ENCODE measurements at regions not wholly inside any gene's neighbourhood (a gene's known extent, or its start where the extent isn't known, plus 50 kb on each side); places are given as distances from the start of the nearest gene placed in this dataset.

- no peak for TF ChIP-seq EGR1 (IDR thresholded peaks at IDR 0.05)
- no peak for TF ChIP-seq CREB1 (IDR thresholded peaks at IDR 0.05; ENCODE audit: low read depth)
Measured at GRCh38 chr16:6499413-6499812, 833.2 kb upstream of the RBFOX1 start.

GRCh38 chr16:6498858-6499257, 833.8 kb upstream of the RBFOX1 start:
- no peak for TF ChIP-seq EP300 (IDR thresholded peaks at IDR 0.05; ENCODE audit: borderline replicate concordance)
- no peak for TF ChIP-seq TEAD4 (IDR thresholded peaks at IDR 0.05)
- no peak for TF ChIP-seq EGR1 (IDR thresholded peaks at IDR 0.05)
- no peak for TF ChIP-seq NFIC (IDR thresholded peaks at IDR 0.05)
- TF ChIP-seq TCF12 (IDR thresholded peaks at IDR 0.05; ENCODE audit: low read depth) = no peak
- TF ChIP-seq USF1 (IDR thresholded peaks at IDR 0.05) = no peak
- TF ChIP-seq REST (IDR thresholded peaks at IDR 0.05; ENCODE audit: low read depth) = no peak
- no peak for TF ChIP-seq RAD21 (IDR thresholded peaks at IDR 0.05; ENCODE audit: low read depth)
- no peak for TF ChIP-seq TAF1 (IDR thresholded peaks at IDR 0.05; ENCODE audit: low read depth)
- TF ChIP-seq YY1 (IDR thresholded peaks at IDR 0.05; ENCODE audit: low read depth) = no peak
- no peak for TF ChIP-seq FOXM1 (IDR thresholded peaks at IDR 0.05; ENCODE audit: borderline replicate concordance, low read depth)
- TF ChIP-seq ZBTB7A (IDR thresholded peaks at IDR 0.05; ENCODE audit: low read depth) = no peak

GRCh38 chr16:6496996-6497395, 835.6 kb upstream of the RBFOX1 start:
- TF ChIP-seq CEBPB (IDR thresholded peaks at IDR 0.05) = no peak
- no peak for TF ChIP-seq EGR1 (IDR thresholded peaks at IDR 0.05)
- no peak for TF ChIP-seq TCF12 (IDR thresholded peaks at IDR 0.05; ENCODE audit: low read depth)
- no peak for TF ChIP-seq RAD21 (IDR thresholded peaks at IDR 0.05; ENCODE audit: low read depth)
- no peak for TF ChIP-seq FOXM1 (IDR thresholded peaks at IDR 0.05; ENCODE audit: borderline replicate concordance, low read depth)
- no peak for TF ChIP-seq USF1 (IDR thresholded peaks at IDR 0.05)

- TF ChIP-seq CEBPB (IDR thresholded peaks at IDR 0.05) (no peak), TEAD4 (IDR thresholded peaks at IDR 0.05) (no peak), YY1 (IDR thresholded peaks at IDR 0.05; ENCODE audit: low read depth) (no peak), EP300 (IDR thresholded peaks at IDR 0.05; ENCODE audit: borderline replicate concordance) (no peak), FOXM1 (IDR thresholded peaks at IDR 0.05; ENCODE audit: borderline replicate concordance, low read depth) (no peak), RAD21 (IDR thresholded peaks at IDR 0.05; ENCODE audit: low read depth) (no peak), CREB1 (IDR thresholded peaks at IDR 0.05; ENCODE audit: low read depth) (no peak), TAF1 (IDR thresholded peaks at IDR 0.05; ENCODE audit: low read depth) (no peak)
Measured at GRCh38 chr16:6495486-6496210, 837.0 kb upstream of the RBFOX1 start.

- TF ChIP-seq CEBPB (IDR thresholded peaks at IDR 0.05) = no peak
- TF ChIP-seq TEAD4 (IDR thresholded peaks at IDR 0.05) = no peak
- no peak for TF ChIP-seq YY1 (IDR thresholded peaks at IDR 0.05; ENCODE audit: low read depth)
- no peak for TF ChIP-seq EGR1 (IDR thresholded peaks at IDR 0.05)
- TF ChIP-seq NFIC (IDR thresholded peaks at IDR 0.05) = no peak
Measured at GRCh38 chr16:6494716-6495115, 837.9 kb upstream of the RBFOX1 start.

GRCh38 chr16:6493555-6493954, 839.1 kb upstream of the RBFOX1 start:
- no peak for TF ChIP-seq TAF1 (IDR thresholded peaks at IDR 0.05; ENCODE audit: low read depth)
- TF ChIP-seq EP300 (IDR thresholded peaks at IDR 0.05; ENCODE audit: borderline replicate concordance) = no peak
- TF ChIP-seq USF1 (IDR thresholded peaks at IDR 0.05) = no peak
- TF ChIP-seq REST (IDR thresholded peaks at IDR 0.05; ENCODE audit: low read depth) = no peak
- TF ChIP-seq FOXM1 (IDR thresholded peaks at IDR 0.05; ENCODE audit: borderline replicate concordance, low read depth) = no peak
- no peak for TF ChIP-seq RAD21 (IDR thresholded peaks at IDR 0.05; ENCODE audit: low read depth)
- no peak for TF ChIP-seq YY1 (IDR thresholded peaks at IDR 0.05; ENCODE audit: low read depth)
- no peak for TF ChIP-seq ZBTB7A (IDR thresholded peaks at IDR 0.05; ENCODE audit: low read depth)
- TF ChIP-seq CEBPB (IDR thresholded peaks at IDR 0.05) = no peak
- no peak for TF ChIP-seq CREB1 (IDR thresholded peaks at IDR 0.05; ENCODE audit: low read depth)
- TF ChIP-seq TCF12 (IDR thresholded peaks at IDR 0.05; ENCODE audit: low read depth) = no peak
- TF ChIP-seq MAX (IDR thresholded peaks at IDR 0.05) = no peak

Measured in Ishikawa (cell line).